GM18505 (cell line): ENCODE measurements at regions not wholly inside any gene's neighbourhood (a gene's known extent, or its start where the extent isn't known, plus 50 kb on each side); places are given as distances from the start of the nearest gene placed in this dataset.

Experiments used
- ATAC-seq: cut with Tn5 transposase; IDR thresholded peaks from one replicate; pipeline ENCODE4 v1.9.1; 2021; ENCODE audit not compliant: unreplicated experiment
- POLR2A ChIP-seq: IDR thresholded peaks from 4 replicates; pipeline ENCODE4 v1.6.1; 2011; ENCODE audit warnings: borderline replicate concordance; ENCODE audit not compliant: insufficient read depth, insufficient read length; ENCODE audit errors: extremely low read depth

GRCh38 chr1:25106352-25106751, 126.0 kb downstream of the SYF2 start:
- ATAC-seq, result no peak
- no peak for TF ChIP-seq POLR2A

GRCh38 chr1:25105836-25106235, 126.5 kb downstream of the SYF2 start:
- no peak for ATAC-seq
- TF ChIP-seq POLR2A, result no peak

- TF ChIP-seq POLR2A, result no peak
- ATAC-seq, result no peak
Measured at GRCh38 chr1:25104932-25105561, 127.3 kb downstream of the SYF2 start.

GRCh38 chr1:25103164-25103795, 129.0 kb downstream of the SYF2 start:
- no peak for TF ChIP-seq POLR2A
- ATAC-seq, result no peak

GRCh38 chr1:25100151-25100833, 132.0 kb downstream of the SYF2 start:
- no peak for ATAC-seq
- no peak for TF ChIP-seq POLR2A

- ATAC-seq, result no peak
- no peak for TF ChIP-seq POLR2A
Measured at GRCh38 chr1:25099343-25099951, 132.9 kb downstream of the SYF2 start.

- no peak for ATAC-seq
- TF ChIP-seq POLR2A, result no peak
Measured at GRCh38 chr1:25098717-25099116, 133.6 kb downstream of the SYF2 start.

- ATAC-seq, result no peak
- TF ChIP-seq POLR2A, result no peak
Measured at GRCh38 chr1:25096307-25097150, 135.8 kb downstream of the SYF2 start.

GRCh38 chr1:25095635-25096200, 136.6 kb downstream of the SYF2 start:
- no peak for ATAC-seq
- TF ChIP-seq POLR2A, result no peak

GRCh38 chr1:25094995-25095394, 137.3 kb downstream of the SYF2 start:
- ATAC-seq, result no peak
- TF ChIP-seq POLR2A, result no peak

GRCh38 chr1:25094229-25094628, 138.1 kb downstream of the SYF2 start:
- no peak for TF ChIP-seq POLR2A

GRCh38 chr1:25091658-25092057, 140.6 kb downstream of the SYF2 start:
- ATAC-seq, result no peak
- no peak for TF ChIP-seq POLR2A

More at GRCh38 chr1:25094229-25094628, 138.1 kb downstream of the SYF2 start:
- no peak for ATAC-seq
